ENCODE measurements at regions not wholly inside any gene's neighbourhood (a gene's known extent, or its start where the extent isn't known, plus 50 kb on each side); places are given as distances from the start of the nearest gene placed in this dataset.

DNA sequence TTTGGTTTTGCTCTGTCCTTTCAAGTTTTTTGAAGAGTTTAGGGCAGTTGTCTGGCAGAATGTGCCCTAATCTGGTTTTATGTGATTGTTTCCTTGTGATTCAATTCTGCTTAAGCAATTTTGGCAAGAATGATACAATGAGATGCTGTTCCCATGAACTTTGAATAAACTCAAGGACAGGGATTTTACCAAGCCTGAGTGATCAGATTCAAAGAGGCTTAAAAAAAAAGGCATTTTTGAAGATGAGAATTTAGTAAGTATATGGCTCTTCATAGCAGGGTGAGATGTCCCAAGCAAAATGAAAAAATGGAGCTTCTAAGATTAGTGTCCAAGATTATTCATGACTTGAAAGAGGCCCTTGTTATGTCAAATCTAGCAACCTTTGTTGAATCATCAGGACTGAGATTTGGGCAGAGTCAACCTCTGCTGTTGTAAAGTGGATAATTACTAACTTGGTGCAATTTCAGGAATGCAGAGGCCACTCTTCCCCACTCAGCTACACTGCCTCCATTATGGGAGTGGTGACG lies 180.6 kb upstream of the NUDT4 start:
- Histone ChIP-seq H3K4me3 (ENCODE audit: insufficient read depth, low read depth, low read length) (no peak overlapping the region), H2BK5ac (ENCODE audit: low read depth, low read length, poor library complexity, severe bottlenecking) (peak overlapping the region; percentile 35), H3K14ac (replicated peaks; ENCODE audit: low read depth, low read length) (no peak overlapping the region; the same call in 1 of the 2 replicates), H3K36me3 (ENCODE audit: control insufficient read depth, insufficient read depth, low read length) (no peaks in the 10 kb centered on the region), H4K20me1 (ENCODE audit: insufficient read depth, low read length) (no peaks in the 10 kb centered on the region), H3K4me1 (ENCODE audit: control insufficient read depth, insufficient read depth, low read length) (peaks cover 17% of the 10 kb centered on the region), H2AK9ac (replicated peaks; ENCODE audit: low read depth, low read length, poor library complexity) (no peak overlapping the region), H3K79me1 (ENCODE audit: low read depth in 1 of 2, low read length in 2 of 2) (no peaks in the 10 kb centered on the region), H4K91ac (ENCODE audit: insufficient read depth, low read depth, low read length) (no peak overlapping the region), H3K27ac (ENCODE audit: insufficient read depth, low read length) (no peak overlapping the region), H2BK20ac (ENCODE audit: low read depth, low read length) (no peak overlapping the region), H4K8ac (ENCODE audit: low read depth in 2 of 2, low read length in 2 of 2) (no peak overlapping the region), H3K18ac (ENCODE audit: low read depth, low read length) (no peak overlapping the region), H2AK5ac (ENCODE audit: low read depth, low read length) (peak overlapping the region; percentile 25; the same call in 1 of the 2 replicates), H3K4ac (ENCODE audit: low read depth, low read length) (no peak overlapping the region), H3K23ac (ENCODE audit: low read depth, low read length) (no peak overlapping the region), H3K27me3 (ENCODE audit: control insufficient read depth, insufficient read depth, low read length) (no peaks in the 10 kb centered on the region), H2AFZ (replicated peaks; ENCODE audit: low read length, poor library complexity) (no peak overlapping the region), H3K9ac (ENCODE audit: low read depth, low read length) (no peak overlapping the region), H3K56ac (ENCODE audit: extremely low read depth, insufficient read depth, low read length) (no peak overlapping the region), H3K9me3 (ENCODE audit: control insufficient read depth, insufficient read depth, low read length) (0 out of 2 replicates have a peak, but pooled peaks cover 2% of the 10 kb centered on the region), H4K5ac (ENCODE audit: low read depth, low read length) (no peak overlapping the region), H2BK120ac (ENCODE audit: low read depth, low read length) (no peak overlapping the region), H3K9me1 (ENCODE audit: insufficient read depth, low read length) (peaks cover 6% of the 10 kb centered on the region), H2BK15ac (ENCODE audit: low read depth, low read length) (no peak overlapping the region), H3K4me2 (ENCODE audit: low read depth, low read length) (no peak overlapping the region)
- in situ Hi-C loops (cut with MboI; ENCODE audit: low sequenced_read_pairs) (no loop called here), intact Hi-C loops (cut with micrococcal nuclease) (no loop called here), dilution Hi-C loops (cut with HindIII; ENCODE audit: low sequenced_read_pairs, unreplicated experiment) (no loop called here)
- DNase-seq (peak; percentile 54), ATAC-seq (ENCODE audit: low read depth) (no peak)
- no CpG with 5 or more reads among the region's 1 CpG for WGBS, 2 experiments (ENCODE audit: extremely low coverage in 2 of 2, insufficient read length in 1 of 2)
- BruUV-seq (replicated peaks), result no TSS peak
- CTCF ChIA-PET, result no interaction called here
- TF ChIP-seq CEBPB (IDR thresholded peaks at IDR 0.05; ENCODE audit: low read depth, low read length) (peak; percentile 26; the same call in 1 of the 2 replicates), MAFK (IDR thresholded peaks at IDR 0.05; ENCODE audit: low read depth, low read length) (no peak), RAD21 (IDR thresholded peaks at IDR 0.05; ENCODE audit: low read length) (no peak)
- POLR2A ChIA-PET (ENCODE audit: unreplicated experiment), result no interaction called here

Measured in IMR-90 (cell line).